GM23338 (cell line): ENCODE measurements at regions not wholly inside any gene's neighbourhood (a gene's known extent, or its start where the extent isn't known, plus 50 kb on each side); places are given as distances from the start of the nearest gene placed in this dataset.

Experiments used
- ATAC-seq: fragments of 200-7000 bp; cut with Tn5 transposase; 3 replicates; pipeline ENCODE4 v1.9.1; 2020
- DNase-seq: peaks from one replicate; pipeline ENCODE4 v3.0.0-alpha.2; 2015; ENCODE audit warnings: low spot score
- H2AFZ ChIP-seq: fragments of 200-600 bp; sonication (generic); 2 replicates; pipeline ENCODE4 v1.8.0; 2016; ENCODE audit warnings: antibody characterized with exemption, mild to moderate bottlenecking, moderate library complexity
- H3F3A ChIP-seq: fragments of 200-600 bp; sonication (generic); replicated peaks from 2 replicates; pipeline ENCODE4 v1.8.0; 2017; ENCODE audit warnings: antibody characterized with exemption, mixed run types, low read depth
- H3K27ac ChIP-seq: fragments of 200-600 bp; sonication (generic); 2 replicates; pipeline ENCODE4 v1.6.1; 2016; ENCODE audit warnings: low read depth
- H3K27me3 ChIP-seq: fragments of 200-600 bp; sonication (generic); 2 replicates; pipeline ENCODE4 v1.8.0; 2016; ENCODE audit warnings: mild to moderate bottlenecking, mixed run types, moderate library complexity; ENCODE audit not compliant: insufficient read depth
- H3K36me3 ChIP-seq: fragments of 200-600 bp; sonication (generic); 2 replicates; pipeline ENCODE4 v1.8.0; 2016; ENCODE audit warnings: mild to moderate bottlenecking; ENCODE audit not compliant: insufficient read depth
- H3K4me1 ChIP-seq: fragments of 200-600 bp; sonication (generic); 2 replicates; pipeline ENCODE4 v1.8.0; 2016; ENCODE audit warnings: mild to moderate bottlenecking, moderate library complexity; ENCODE audit not compliant: insufficient read depth
- H3K4me2 ChIP-seq: fragments of 200-600 bp; sonication (generic); 2 replicates; pipeline ENCODE4 v1.7.1; 2017; ENCODE audit warnings: mixed run types
- H3K4me3 ChIP-seq: fragments of 200-600 bp; sonication (generic); 2 replicates; pipeline ENCODE4 v1.6.1; 2016; ENCODE audit warnings: mixed run types
- H3K79me2 ChIP-seq: fragments of 200-600 bp; sonication (generic); replicated peaks from 2 replicates; pipeline ENCODE4 v1.8.0; 2017; ENCODE audit warnings: mild to moderate bottlenecking; ENCODE audit not compliant: insufficient read depth
- H3K9me2 ChIP-seq: fragments of 200-600 bp; sonication (generic); 2 replicates; pipeline ENCODE4 v1.8.0; 2017; ENCODE audit not compliant: insufficient read depth
- H4K20me1 ChIP-seq: fragments of 200-600 bp; sonication (generic); replicated peaks from 2 replicates; pipeline ENCODE4 v1.8.0; 2017; ENCODE audit warnings: mild to moderate bottlenecking; ENCODE audit not compliant: insufficient read depth
- H3K27ac Mint-ChIP-seq: 2 replicates; pipeline ENCODE4 v1.8.0; 2020; ENCODE audit warnings: inconsistent platforms, mild to moderate bottlenecking, moderate library complexity, mixed read lengths
- H3K27me3 Mint-ChIP-seq: 3 replicates; pipeline ENCODE4 v1.8.0; 2022; ENCODE audit warnings: low read depth, mild to moderate bottlenecking, moderate library complexity, mixed read lengths, inconsistent platforms; ENCODE audit not compliant: insufficient read depth, poor library complexity
- H3K36me3 Mint-ChIP-seq: 3 replicates; pipeline ENCODE4 v1.8.0; 2021; ENCODE audit warnings: low read depth, mild to moderate bottlenecking, inconsistent platforms, moderate library complexity, mixed read lengths
- H3K4me1 Mint-ChIP-seq: 3 replicates; pipeline ENCODE4 v1.8.0; 2020; ENCODE audit warnings: mild to moderate bottlenecking, inconsistent platforms, mixed read lengths
- H3K4me3 Mint-ChIP-seq: 3 replicates; pipeline ENCODE4 v1.8.0; 2021; ENCODE audit warnings: moderate library complexity, mild to moderate bottlenecking, inconsistent platforms, mixed read lengths
- H3K9me3 Mint-ChIP-seq: 3 replicates; pipeline ENCODE4 v1.8.0; 2020; ENCODE audit warnings: moderate library complexity, mild to moderate bottlenecking, inconsistent platforms, mixed read lengths
- CREB1 ChIP-seq: fragments of 250-450 bp; sonication (Bioruptor Pico); IDR thresholded peaks from 2 replicates; pipeline ENCODE4 v1.5.0; 2020; ENCODE audit warnings: low read depth, mild to moderate bottlenecking, moderate library complexity
- CTCF ChIP-seq, 2 experiments: fragments of 200-600 bp in 1 of 2; sonication (generic) in 1 of 2; conservative IDR thresholded peaks; 2 replicates each; pipeline versions ENCODE4 v1.5.1 to v1.6.1; 2016 to 2017; ENCODE audit warnings: antibody characterized with exemption in 2 of 2, low read depth in 2 of 2, mild to moderate bottlenecking in 2 of 2, moderate library complexity in 1 of 2
- ETS1 ChIP-seq: IDR thresholded peaks from 2 replicates; pipeline ENCODE4 v1.6.1; 2016; ENCODE audit warnings: antibody characterized with exemption
- EZH2 ChIP-seq: fragments of 200-600 bp; sonication (generic); IDR thresholded peaks from one replicate; pipeline ENCODE4 v1.8.0; 2017; ENCODE audit warnings: antibody characterized with exemption, mild to moderate bottlenecking, low read depth; ENCODE audit not compliant: unreplicated experiment
- EZH2phosphoT487 ChIP-seq: fragments of 200-600 bp; sonication (generic); IDR thresholded peaks from one replicate; pipeline ENCODE4 v1.8.1; 2018; ENCODE audit warnings: antibody characterized with exemption; ENCODE audit not compliant: unreplicated experiment
- JUNB ChIP-seq: IDR thresholded peaks from one replicate; pipeline ENCODE4 v1.6.1; 2016; ENCODE audit warnings: antibody characterized with exemption; ENCODE audit not compliant: unreplicated experiment
- NANOG ChIP-seq: IDR thresholded peaks from 2 replicates; pipeline ENCODE4 v1.6.1; 2016; ENCODE audit warnings: antibody characterized with exemption, borderline replicate concordance
- POLR2AphosphoS5 ChIP-seq: IDR thresholded peaks from 2 replicates; pipeline ENCODE4 v1.6.1; 2016; ENCODE audit warnings: antibody characterized with exemption, low read depth
- REST ChIP-seq: IDR thresholded peaks from one replicate; pipeline ENCODE4 v1.6.1; 2018; ENCODE audit warnings: antibody characterized with exemption; ENCODE audit not compliant: unreplicated experiment
- STAT1 ChIP-seq: IDR thresholded peaks from one replicate; pipeline ENCODE4 v1.6.1; 2016; ENCODE audit warnings: antibody characterized with exemption; ENCODE audit not compliant: unreplicated experiment
- ZNF114 ChIP-seq: fragments of 250-450 bp; sonication (Bioruptor Pico); IDR thresholded peaks from 2 replicates; pipeline ENCODE4 v1.5.0; 2020; ENCODE audit warnings: mild to moderate bottlenecking, moderate library complexity
- ZNF331 ChIP-seq: fragments of 250-450 bp; sonication (Bioruptor Pico); IDR thresholded peaks from 2 replicates; pipeline ENCODE4 v1.5.0; 2020; ENCODE audit warnings: low read depth, mild to moderate bottlenecking, moderate library complexity
- ZNF462 ChIP-seq: fragments of 250-450 bp; sonication (Bioruptor Pico); IDR thresholded peaks from 2 replicates; pipeline ENCODE4 v1.5.0; 2020; ENCODE audit warnings: mild to moderate bottlenecking, moderate library complexity

GRCh38 chr1:234773936-234774677, 164.1 kb upstream of the IRF2BP2 start:
- peaks cover 17% of the 10 kb centered on the region for H3K9me2 ChIP-seq
- H3K27me3 Mint-ChIP-seq = peaks cover 10% of the 10 kb centered on the region
- no peaks in the 10 kb centered on the region for H3K36me3 ChIP-seq
- peaks cover 3% of the 10 kb centered on the region; the same call in 2 of the 3 replicates for H3K9me3 Mint-ChIP-seq
- no peak overlapping the region for H3K27ac ChIP-seq
- no peak for TF ChIP-seq EZH2phosphoT487
- no peak for TF ChIP-seq EZH2
- TF ChIP-seq REST = no peak
- no peak for TF ChIP-seq ETS1
- no peak for TF ChIP-seq JUNB
- TF ChIP-seq ZNF462 (CRISPR knock-in tag) = no peak
- no peak for TF ChIP-seq ZNF331 (CRISPR knock-in tag)
- TF ChIP-seq POLR2AphosphoS5 = no peak
- TF ChIP-seq CREB1 (CRISPR knock-in tag) = no peak
- TF ChIP-seq ZNF114 (CRISPR knock-in tag) = no peak
- TF ChIP-seq CTCF (conservative IDR thresholded peaks at IDR 0.05; ENCODE audit: low read depth in 2 of 2) = no peak
- no peak for TF ChIP-seq NANOG
- TF ChIP-seq STAT1 = no peak
- H3F3A ChIP-seq = peaks cover 11% of the 10 kb centered on the region
- no peak overlapping the region for H3K4me2 ChIP-seq
- no peak overlapping the region for H3K4me3 ChIP-seq
- H3K4me3 Mint-ChIP-seq = no peak overlapping the region
- no peak for DNase-seq
- H3K79me2 ChIP-seq = no peaks in the 10 kb centered on the region
- no peak for ATAC-seq
- no peaks in the 10 kb centered on the region for H4K20me1 ChIP-seq
- no peak overlapping the region for H3K27ac Mint-ChIP-seq
- no peak overlapping the region for H2AFZ ChIP-seq
- 0 out of 2 replicates have a peak, but pooled peaks cover 5% of the 10 kb centered on the region for H3K27me3 ChIP-seq
- peaks cover 26% of the 10 kb centered on the region for H3K4me1 Mint-ChIP-seq
- peaks cover 24% of the 10 kb centered on the region for H3K4me1 ChIP-seq
- H3K36me3 Mint-ChIP-seq = no peaks in the 10 kb centered on the region; the same call in 2 of the 3 replicates
